ENCODE measurements at regions not wholly inside any gene's neighbourhood (a gene's known extent, or its start where the extent isn't known, plus 50 kb on each side); places are given as distances from the start of the nearest gene placed in this dataset.

DNA sequence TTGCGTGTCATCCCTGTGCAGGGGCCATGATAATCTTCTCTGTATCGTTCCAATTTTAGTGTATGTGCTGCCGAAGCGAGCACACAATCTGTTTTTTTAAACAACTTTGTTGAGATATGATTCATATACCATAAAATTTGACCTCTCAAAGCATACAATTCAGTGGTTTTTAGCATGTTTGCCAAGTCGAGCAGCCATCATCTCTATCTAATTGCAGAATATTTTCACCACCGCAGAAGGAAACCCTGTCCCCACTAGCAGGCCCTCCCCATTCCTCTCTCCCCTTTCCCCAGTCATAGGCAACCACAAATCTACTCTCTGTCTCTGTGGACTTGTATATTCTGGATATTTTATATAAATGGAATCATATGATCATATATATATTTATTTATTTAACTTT lies 78.7 kb upstream of the TINAGL1 start:
- intact Hi-C loops (cut with DNase I) = no loop called here
- Histone ChIP-seq H3K4me1 (no peaks in the 10 kb centered on the region), H3K9me3 (no peaks in the 10 kb centered on the region), H3K27me3 (no peaks in the 10 kb centered on the region), H3K36me3 (replicated peaks in 1 of 2; ENCODE audit: insufficient read depth in 1 of 2, low read depth in 2 of 2) (no peaks in the 10 kb centered on the region), H3K4me3 (no peak overlapping the region), H3K27ac (no peak overlapping the region)
- WGBS, 2 donors = 77 to 84% methylated on average over 6 of the region's 6 CpGs
- no peak for DNase-seq
- TF ChIP-seq POLR2A (IDR thresholded peaks at IDR 0.05) = no peak
- TF ChIP-seq, protein P1, sequence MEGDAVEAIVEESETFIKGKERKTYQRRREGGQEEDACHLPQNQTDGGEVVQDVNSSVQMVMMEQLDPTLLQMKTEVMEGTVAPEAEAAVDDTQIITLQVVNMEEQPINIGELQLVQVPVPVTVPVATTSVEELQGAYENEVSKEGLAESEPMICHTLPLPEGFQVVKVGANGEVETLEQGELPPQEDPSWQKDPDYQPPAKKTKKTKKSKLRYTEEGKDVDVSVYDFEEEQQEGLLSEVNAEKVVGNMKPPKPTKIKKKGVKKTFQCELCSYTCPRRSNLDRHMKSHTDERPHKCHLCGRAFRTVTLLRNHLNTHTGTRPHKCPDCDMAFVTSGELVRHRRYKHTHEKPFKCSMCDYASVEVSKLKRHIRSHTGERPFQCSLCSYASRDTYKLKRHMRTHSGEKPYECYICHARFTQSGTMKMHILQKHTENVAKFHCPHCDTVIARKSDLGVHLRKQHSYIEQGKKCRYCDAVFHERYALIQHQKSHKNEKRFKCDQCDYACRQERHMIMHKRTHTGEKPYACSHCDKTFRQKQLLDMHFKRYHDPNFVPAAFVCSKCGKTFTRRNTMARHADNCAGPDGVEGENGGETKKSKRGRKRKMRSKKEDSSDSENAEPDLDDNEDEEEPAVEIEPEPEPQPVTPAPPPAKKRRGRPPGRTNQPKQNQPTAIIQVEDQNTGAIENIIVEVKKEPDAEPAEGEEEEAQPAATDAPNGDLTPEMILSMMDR (IDR thresholded peaks at IDR 0.05) = no peak
- ATAC-seq = no peak

DNA sequence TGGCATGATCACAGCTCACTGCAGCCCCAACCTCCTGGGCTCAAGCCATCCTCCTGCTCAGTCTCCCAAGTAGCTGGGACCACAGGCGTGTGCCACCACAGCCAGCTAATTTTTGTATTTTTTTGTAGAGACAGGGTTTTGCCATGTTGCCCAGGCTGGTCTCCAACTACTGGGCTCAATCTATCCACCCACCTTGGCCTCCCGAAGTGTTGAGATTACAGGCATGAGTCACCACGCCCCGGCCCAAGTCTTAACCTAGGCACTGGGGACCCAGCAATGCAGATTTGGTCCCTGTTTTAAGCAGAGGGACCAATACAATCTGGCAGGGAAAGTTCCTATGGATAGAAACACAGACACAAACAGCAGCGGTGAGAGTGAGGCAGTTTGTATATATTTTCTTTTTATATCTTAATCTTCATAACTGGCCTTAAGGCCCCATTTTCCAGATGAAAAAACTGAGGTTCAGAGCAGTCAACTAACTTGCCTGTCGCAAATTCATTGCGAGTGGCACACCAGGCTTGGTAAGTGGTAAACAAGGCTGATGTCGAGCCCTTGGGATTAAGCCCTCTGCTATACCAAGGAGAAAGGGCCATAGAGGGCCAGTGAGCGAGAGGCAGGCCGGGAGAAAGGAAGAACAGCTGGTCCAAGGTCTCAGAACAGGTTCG lies 77.8 kb upstream of the TINAGL1 start:
- Histone ChIP-seq H3K4me1 (no peaks in the 10 kb centered on the region), H3K27ac (no peak overlapping the region), H3K27me3 (no peaks in the 10 kb centered on the region), H3K9me3 (no peaks in the 10 kb centered on the region), H3K36me3 (replicated peaks in 1 of 2; ENCODE audit: insufficient read depth in 1 of 2, low read depth in 2 of 2) (no peaks in the 10 kb centered on the region), H3K4me3 (no peak overlapping the region)
- TF ChIP-seq, protein P1 (IDR thresholded peaks at IDR 0.05) = no peak
- no peak for TF ChIP-seq POLR2A (IDR thresholded peaks at IDR 0.05)
- intact Hi-C loops (cut with DNase I) = no loop called here
- DNase-seq (no peak), ATAC-seq (no peak)
- 78 to 82% methylated on average over 11 of the region's 11 CpGs for WGBS, 2 donors

DNA sequence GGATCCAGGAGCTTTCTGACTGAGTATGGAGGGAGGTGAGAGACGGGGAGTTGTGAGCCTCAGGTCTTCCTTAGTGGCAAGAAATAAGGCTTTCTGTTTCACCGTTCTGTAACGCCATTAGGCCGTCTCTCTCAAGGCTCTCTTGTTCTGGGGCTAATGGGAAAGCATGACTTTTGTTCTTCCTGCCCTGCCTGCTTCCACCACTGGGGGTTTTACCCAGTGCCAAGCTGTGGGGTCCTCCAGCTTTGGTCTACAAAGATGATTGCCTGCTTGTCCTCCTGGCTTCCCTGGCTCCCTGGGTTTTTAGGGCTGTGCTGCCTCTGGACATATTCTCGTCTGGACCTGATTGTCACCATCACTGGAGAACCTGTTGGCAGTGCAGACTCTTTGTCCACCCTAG lies 74.8 kb upstream of the TINAGL1 start:
- Histone ChIP-seq H3K27me3 (no peaks in the 10 kb centered on the region), H3K4me3 (no peak overlapping the region), H3K27ac (no peak overlapping the region), H3K36me3 (replicated peaks in 1 of 2; ENCODE audit: insufficient read depth in 1 of 2, low read depth in 2 of 2) (no peaks in the 10 kb centered on the region), H3K4me1 (no peaks in the 10 kb centered on the region), H3K9me3 (no peaks in the 10 kb centered on the region)
- DNase-seq (no peak), ATAC-seq (no peak)
- TF ChIP-seq POLR2A (IDR thresholded peaks at IDR 0.05) = no peak
- TF ChIP-seq, protein P1 (IDR thresholded peaks at IDR 0.05) = no peak
- 83 to 90% methylated on average over 4 to 5 of the region's 5 CpGs for WGBS, 2 donors
- intact Hi-C loops (cut with DNase I) = no loop called here

DNA sequence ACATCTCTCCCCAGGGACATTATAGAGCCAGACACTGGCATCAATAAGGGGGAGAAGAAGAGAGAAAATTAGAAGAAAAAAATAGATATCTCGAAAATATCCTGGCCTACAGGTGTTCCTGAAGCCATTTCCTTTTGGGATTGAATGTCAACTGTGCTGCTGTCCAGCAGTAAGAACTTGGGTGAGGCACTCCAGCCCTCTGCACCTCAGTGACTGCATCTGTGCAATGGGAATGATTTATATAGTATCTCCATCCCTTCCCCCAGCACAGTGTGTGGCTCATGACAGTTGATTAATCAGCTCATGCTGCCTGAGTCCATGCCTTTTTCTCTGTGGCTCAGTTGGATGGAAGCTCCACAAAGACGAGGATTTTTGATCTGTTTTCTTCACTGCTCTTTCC lies 74.1 kb upstream of the TINAGL1 start:
- no peaks in the 10 kb centered on the region for H3K36me3 ChIP-seq (replicated peaks in 1 of 2; ENCODE audit: insufficient read depth in 1 of 2, low read depth in 2 of 2)
- no peak overlapping the region for H3K4me3 ChIP-seq
- no peak for ATAC-seq
- no peaks in the 10 kb centered on the region for H3K27me3 ChIP-seq
- intact Hi-C loops (cut with DNase I) = no loop called here
- H3K4me1 ChIP-seq = no peaks in the 10 kb centered on the region
- WGBS, 2 donors = 82 to 83% methylated on average over 2 of the region's 2 CpGs
- H3K27ac ChIP-seq = no peak overlapping the region
- TF ChIP-seq, protein P1 (IDR thresholded peaks at IDR 0.05) = no peak
- no peak for TF ChIP-seq POLR2A (IDR thresholded peaks at IDR 0.05)
- no peaks in the 10 kb centered on the region for H3K9me3 ChIP-seq
- no peak for DNase-seq

DNA sequence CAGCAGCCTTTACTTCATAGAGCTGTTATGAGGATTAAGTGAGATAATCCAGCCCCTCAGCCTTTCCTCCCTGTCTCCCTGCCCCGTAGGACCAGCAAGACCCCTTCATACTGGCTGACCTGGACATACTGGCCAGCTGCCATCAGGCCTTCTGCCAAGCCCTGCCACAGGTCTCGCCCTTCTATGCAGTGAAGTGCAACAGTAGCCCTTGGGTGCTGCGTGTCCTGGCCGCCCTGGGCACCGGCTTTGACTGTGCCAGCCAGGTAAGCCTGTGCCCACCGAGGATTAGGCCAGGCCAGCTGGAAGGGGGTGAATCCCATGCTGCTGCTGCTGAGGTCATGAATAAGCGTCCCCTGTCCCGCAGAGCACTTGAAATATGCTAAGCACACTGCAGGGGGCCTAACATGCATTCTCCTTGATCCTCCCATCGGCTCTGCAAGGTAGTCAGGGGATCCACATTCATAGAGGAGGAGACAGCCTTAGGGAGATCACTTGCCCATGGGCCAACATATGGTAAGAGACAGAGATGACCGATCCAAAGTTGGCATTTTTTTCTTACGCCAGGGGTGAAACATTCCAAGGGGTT lies 73.3 kb upstream of the TINAGL1 start:
- Histone ChIP-seq H3K4me1 (no peaks in the 10 kb centered on the region), H3K36me3 (replicated peaks in 1 of 2; ENCODE audit: insufficient read depth in 1 of 2, low read depth in 2 of 2) (no peaks in the 10 kb centered on the region), H3K9me3 (no peaks in the 10 kb centered on the region), H3K27me3 (no peaks in the 10 kb centered on the region), H3K27ac (no peak overlapping the region), H3K4me3 (no peak overlapping the region)
- TF ChIP-seq POLR2A (IDR thresholded peaks at IDR 0.05) = no peak
- TF ChIP-seq, protein P1 (IDR thresholded peaks at IDR 0.05) = no peak
- no peak for ATAC-seq
- WGBS, 2 donors = 68 to 78% methylated on average over 5 to 11 of the region's 11 CpGs
- no peak for DNase-seq
- intact Hi-C loops (cut with DNase I) = no loop called here

All from body of pancreas (tissue), 4 donors.